ENCODE measurements at regions not wholly inside any gene's neighbourhood (a gene's known extent, or its start where the extent isn't known, plus 50 kb on each side); places are given as distances from the start of the nearest gene placed in this dataset.

DNA sequence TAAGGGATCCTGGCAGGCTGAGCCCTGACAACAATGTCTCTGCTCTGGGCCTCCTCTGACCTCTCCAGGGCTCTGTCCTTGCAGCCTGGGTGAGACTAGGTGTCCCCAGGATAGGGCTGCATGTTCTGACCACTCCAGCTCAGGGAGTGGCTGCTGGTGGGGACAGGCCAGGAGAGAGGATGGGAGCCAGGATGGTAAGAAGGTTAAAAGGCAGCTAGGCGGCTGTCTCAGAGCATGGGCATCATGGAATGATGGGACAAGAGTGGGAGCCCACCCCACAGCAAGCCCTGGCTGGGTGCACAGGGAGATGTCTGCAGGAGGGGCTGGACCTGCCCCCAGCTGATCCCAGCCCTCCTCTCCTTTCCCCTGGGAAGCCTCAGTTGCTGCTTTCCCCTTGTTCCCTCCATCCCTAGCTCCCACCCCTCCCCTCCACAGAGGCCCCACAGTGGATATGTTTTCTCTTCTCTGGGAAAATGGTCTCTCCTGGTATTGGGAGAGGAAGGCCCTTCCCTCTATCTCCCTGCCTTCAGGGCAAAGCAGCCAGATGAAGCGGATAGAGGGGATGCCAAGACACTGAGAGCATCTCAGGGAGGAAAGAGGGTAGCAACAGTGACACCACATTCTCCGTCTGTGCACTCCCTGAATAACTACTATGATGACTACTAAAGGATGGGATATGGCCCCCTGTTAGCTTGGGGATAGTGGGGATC is 334.3 kb downstream of the DYSF start:
- H3K9me3 Mint-ChIP-seq = no peaks in the 10 kb centered on the region
- H3K36me3 Mint-ChIP-seq = no peaks in the 10 kb centered on the region
- H3K27ac Mint-ChIP-seq = no peak overlapping the region
- no peak for DNase-seq
- no peak overlapping the region for H3K4me3 Mint-ChIP-seq
- peaks cover 0 to 8% (median 0%) of the 10 kb centered on the region in 3 donors for H3K27me3 Mint-ChIP-seq (ENCODE audit: low read depth in 3 of 3)
- no peaks in the 10 kb centered on the region for H3K4me1 Mint-ChIP-seq

DNA sequence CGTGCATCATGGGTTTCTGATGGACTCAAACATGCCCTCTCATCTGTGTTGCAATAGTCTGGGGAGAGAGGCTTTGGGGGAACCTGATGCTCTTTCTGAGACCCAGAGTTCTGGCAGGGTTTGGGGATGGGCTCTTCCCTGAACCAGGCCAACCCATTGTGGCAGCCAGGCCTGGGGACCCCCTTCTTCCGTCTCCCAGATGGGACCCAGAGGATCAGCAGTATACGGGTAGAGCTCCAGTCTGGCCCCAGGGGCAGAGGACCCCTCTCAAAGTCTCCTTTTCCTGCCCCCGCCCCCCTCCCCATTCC is 333.7 kb downstream of the DYSF start:
- Mint-ChIP-seq H3K4me3 (no peak overlapping the region), H3K9me3 (no peaks in the 10 kb centered on the region), H3K27ac (no peak overlapping the region), H3K36me3 (no peaks in the 10 kb centered on the region), H3K27me3 (ENCODE audit: low read depth in 3 of 3) (peaks cover 0 to 8% (median 0%) of the 10 kb centered on the region in 3 donors), H3K4me1 (no peaks in the 10 kb centered on the region)
- no peak for DNase-seq

- Mint-ChIP-seq H3K27ac (no peak overlapping the region), H3K4me3 (no peak overlapping the region), H3K9me3 (no peaks in the 10 kb centered on the region), H3K4me1 (no peaks in the 10 kb centered on the region), H3K27me3 (ENCODE audit: low read depth in 3 of 3) (peaks cover 0 to 8% (median 0%) of the 10 kb centered on the region in 3 donors), H3K36me3 (no peaks in the 10 kb centered on the region)
- no peak for DNase-seq
Observed at GRCh38 chr2:71786291-71787107, 333.1 kb downstream of the DYSF start.

DNA sequence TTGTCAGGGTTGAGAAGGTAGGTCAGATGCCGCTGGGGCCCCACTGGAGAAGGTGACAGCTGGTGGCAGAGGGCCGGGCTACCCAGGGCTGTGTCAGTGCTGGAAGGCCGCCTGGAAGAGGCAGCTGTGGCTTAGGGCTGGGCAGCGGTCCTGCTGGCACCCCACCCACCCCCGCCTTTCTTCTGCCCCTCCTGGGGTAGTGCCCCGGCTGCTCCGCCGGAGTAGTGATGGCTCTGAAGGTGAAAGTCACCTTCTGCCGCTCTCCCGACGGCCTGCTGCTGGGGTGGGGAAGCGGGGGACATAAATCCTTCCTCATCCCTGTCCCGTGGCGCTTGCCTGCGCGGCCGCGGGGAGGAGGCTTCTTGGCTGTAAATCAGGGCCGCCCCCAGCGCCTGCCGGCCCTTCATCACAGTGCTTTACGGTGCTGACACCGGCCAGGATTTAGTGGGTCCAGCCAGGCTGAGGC is 332.2 kb downstream of the DYSF start:
- Mint-ChIP-seq H3K36me3 (no peaks in the 10 kb centered on the region), H3K4me1 (no peaks in the 10 kb centered on the region), H3K4me3 (no peak overlapping the region), H3K9me3 (no peaks in the 10 kb centered on the region), H3K27ac (no peak overlapping the region), H3K27me3 (ENCODE audit: low read depth in 3 of 3) (peaks cover 2 to 10% (median 2%) of the 10 kb centered on the region in 3 donors)
- DNase-seq = no peak

GRCh38 chr2:71784734-71785511 is 331.6 kb downstream of the DYSF start:
- Mint-ChIP-seq H3K4me3 (no peak overlapping the region), H3K27ac (no peak overlapping the region), H3K36me3 (no peaks in the 10 kb centered on the region), H3K9me3 (no peaks in the 10 kb centered on the region), H3K27me3 (ENCODE audit: low read depth in 3 of 3) (peaks cover 2 to 10% (median 2%) of the 10 kb centered on the region in 3 donors), H3K4me1 (no peaks in the 10 kb centered on the region)
- DNase-seq = no peak

DNA sequence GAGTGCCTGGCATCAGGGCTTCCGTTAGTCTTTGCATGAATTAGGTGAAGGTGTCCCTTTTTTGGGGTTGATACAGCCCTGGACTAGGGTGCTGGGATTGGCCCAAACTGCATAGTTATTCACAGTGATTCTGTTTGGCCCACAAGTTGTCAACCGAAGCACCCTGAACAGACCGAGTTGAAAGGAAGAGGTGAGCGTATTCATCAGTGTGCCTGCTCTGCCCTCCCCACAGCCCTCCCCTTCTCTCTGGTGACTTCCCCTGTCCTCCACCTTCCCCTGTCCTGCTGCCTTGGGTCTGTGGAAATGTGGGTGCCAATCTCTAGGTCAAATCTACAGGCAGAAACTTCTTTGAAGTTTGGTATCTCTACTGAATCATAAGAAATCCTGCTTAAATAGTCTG is 330.5 kb downstream of the DYSF start:
- Mint-ChIP-seq H3K36me3 (no peaks in the 10 kb centered on the region), H3K27me3 (ENCODE audit: low read depth in 3 of 3) (peaks cover 2 to 8% (median 2%) of the 10 kb centered on the region in 3 donors), H3K4me3 (no peak overlapping the region), H3K27ac (no peak overlapping the region), H3K4me1 (no peaks in the 10 kb centered on the region), H3K9me3 (no peaks in the 10 kb centered on the region)
- DNase-seq = no peak

DNA sequence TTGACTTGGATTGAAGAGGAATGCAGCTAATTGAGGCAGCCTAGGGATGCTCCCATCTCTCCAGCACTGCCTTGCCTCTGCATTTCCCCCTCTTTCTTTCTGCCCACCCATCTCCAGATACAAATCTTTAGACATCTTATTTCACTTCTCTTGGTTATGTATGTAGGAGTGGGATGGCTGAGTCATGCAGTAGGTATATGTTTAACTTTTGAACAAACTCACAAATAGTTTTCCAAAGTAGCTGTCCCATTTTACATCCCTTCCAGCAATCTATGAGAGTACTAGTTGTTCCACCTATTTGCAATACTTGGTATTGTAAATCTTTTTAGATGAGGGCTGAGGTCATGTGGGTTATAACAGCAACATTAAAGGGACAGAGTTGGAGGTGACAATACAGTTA is 329.9 kb downstream of the DYSF start:
- Mint-ChIP-seq H3K27ac (no peak overlapping the region), H3K9me3 (no peaks in the 10 kb centered on the region), H3K4me1 (no peaks in the 10 kb centered on the region), H3K4me3 (no peak overlapping the region), H3K36me3 (no peaks in the 10 kb centered on the region), H3K27me3 (ENCODE audit: low read depth in 3 of 3) (peaks cover 2 to 7% (median 2%) of the 10 kb centered on the region in 3 donors)
- DNase-seq = no peak

DNA sequence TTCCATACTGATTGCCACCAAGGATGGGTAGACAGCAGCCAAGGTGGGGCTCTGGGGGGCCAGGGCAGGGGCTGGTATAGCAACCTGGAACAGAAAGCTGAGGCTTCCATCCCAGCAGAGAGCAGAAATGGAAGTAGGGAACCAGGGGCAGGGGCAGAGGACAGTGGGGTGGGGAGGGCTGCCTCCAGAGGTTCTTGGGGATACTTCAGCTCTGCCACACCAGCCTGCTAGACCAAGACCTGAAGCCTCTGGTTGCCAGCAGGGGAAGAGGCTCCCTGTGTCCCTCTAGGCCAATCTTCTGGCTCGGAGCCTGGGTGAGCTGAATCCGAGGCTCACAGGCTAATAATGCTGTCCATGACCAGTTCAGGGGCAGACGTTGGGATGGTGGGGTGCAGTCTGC is 329.0 kb downstream of the DYSF start:
- no peaks in the 10 kb centered on the region for H3K4me1 Mint-ChIP-seq

DNA sequence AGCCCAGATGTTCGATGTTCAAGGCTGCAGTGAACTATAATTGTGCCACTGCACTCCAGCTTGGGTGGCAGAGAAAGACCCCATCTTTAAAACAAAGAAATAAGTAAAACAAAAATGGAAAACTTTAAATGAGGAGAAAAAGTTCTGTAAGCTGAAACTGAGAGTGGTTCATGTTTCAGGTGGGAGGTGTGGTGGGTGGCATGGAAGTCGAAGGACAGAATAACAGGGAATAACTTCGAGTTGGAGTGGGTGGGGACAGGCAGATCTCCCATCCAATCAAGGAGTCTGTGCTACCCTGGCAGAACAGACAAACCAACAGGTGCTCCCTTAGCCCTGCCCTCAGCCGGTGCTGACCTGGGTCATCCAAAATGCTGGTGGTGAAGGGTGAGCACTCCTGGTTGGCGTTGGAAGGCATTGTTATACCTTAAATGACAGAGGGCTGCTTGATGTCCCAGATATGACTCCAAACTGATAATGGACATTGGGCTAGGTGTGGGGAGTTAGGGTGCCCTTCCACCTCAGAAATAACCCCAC is 328.4 kb downstream of the DYSF start:
- DNase-seq = no peak
- Mint-ChIP-seq H3K36me3 (no peaks in the 10 kb centered on the region), H3K27me3 (ENCODE audit: low read depth in 3 of 3) (peaks cover 2 to 7% (median 4%) of the 10 kb centered on the region in 3 donors), H3K27ac (no peak overlapping the region), H3K4me3 (no peak overlapping the region), H3K9me3 (no peaks in the 10 kb centered on the region), H3K4me1 (no peaks in the 10 kb centered on the region)

More for the DNA sequence above, 329.0 kb downstream of the DYSF start:
- no peaks in the 10 kb centered on the region for H3K9me3 Mint-ChIP-seq
- H3K4me3 Mint-ChIP-seq = no peak overlapping the region
- no peaks in the 10 kb centered on the region for H3K36me3 Mint-ChIP-seq
- no peak for DNase-seq
- no peak overlapping the region for H3K27ac Mint-ChIP-seq
- H3K27me3 Mint-ChIP-seq (ENCODE audit: low read depth in 3 of 3) = peaks cover 2 to 7% (median 4%) of the 10 kb centered on the region in 3 donors

- no peaks in the 10 kb centered on the region for H3K36me3 Mint-ChIP-seq
- H3K4me1 Mint-ChIP-seq = no peaks in the 10 kb centered on the region
- H3K4me3 Mint-ChIP-seq = no peak overlapping the region
- H3K27ac Mint-ChIP-seq = no peak overlapping the region
- H3K9me3 Mint-ChIP-seq = no peaks in the 10 kb centered on the region
- no peak for DNase-seq
- H3K27me3 Mint-ChIP-seq (ENCODE audit: low read depth in 3 of 3) = peaks cover 2 to 9% (median 4%) of the 10 kb centered on the region in 3 donors
Observed at GRCh38 chr2:71780162-71780561, 326.8 kb downstream of the DYSF start.

DNA sequence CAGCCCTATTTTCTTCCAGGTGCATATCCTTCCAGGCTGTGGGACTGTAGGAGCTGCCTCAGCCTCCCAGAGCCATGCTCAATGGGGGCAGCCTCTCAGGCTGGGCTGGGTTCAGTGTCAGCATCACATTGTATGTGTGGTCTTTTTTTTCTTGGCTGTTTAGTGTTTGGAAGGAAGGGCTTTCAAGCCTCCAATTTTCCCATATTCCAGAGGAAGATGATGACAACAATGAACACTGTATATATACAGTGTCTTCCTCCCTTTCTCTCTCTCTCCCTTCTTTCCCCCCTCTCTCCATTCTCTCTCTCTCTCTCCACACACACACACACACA is 326.4 kb downstream of the DYSF start:
- no peak for DNase-seq
- H3K27me3 Mint-ChIP-seq (ENCODE audit: low read depth in 3 of 3) = peaks cover 2 to 9% (median 4%) of the 10 kb centered on the region in 3 donors
- no peak overlapping the region for H3K4me3 Mint-ChIP-seq
- no peaks in the 10 kb centered on the region for H3K36me3 Mint-ChIP-seq
- H3K27ac Mint-ChIP-seq = no peak overlapping the region
- H3K4me1 Mint-ChIP-seq = no peaks in the 10 kb centered on the region
- no peaks in the 10 kb centered on the region for H3K9me3 Mint-ChIP-seq

DNA sequence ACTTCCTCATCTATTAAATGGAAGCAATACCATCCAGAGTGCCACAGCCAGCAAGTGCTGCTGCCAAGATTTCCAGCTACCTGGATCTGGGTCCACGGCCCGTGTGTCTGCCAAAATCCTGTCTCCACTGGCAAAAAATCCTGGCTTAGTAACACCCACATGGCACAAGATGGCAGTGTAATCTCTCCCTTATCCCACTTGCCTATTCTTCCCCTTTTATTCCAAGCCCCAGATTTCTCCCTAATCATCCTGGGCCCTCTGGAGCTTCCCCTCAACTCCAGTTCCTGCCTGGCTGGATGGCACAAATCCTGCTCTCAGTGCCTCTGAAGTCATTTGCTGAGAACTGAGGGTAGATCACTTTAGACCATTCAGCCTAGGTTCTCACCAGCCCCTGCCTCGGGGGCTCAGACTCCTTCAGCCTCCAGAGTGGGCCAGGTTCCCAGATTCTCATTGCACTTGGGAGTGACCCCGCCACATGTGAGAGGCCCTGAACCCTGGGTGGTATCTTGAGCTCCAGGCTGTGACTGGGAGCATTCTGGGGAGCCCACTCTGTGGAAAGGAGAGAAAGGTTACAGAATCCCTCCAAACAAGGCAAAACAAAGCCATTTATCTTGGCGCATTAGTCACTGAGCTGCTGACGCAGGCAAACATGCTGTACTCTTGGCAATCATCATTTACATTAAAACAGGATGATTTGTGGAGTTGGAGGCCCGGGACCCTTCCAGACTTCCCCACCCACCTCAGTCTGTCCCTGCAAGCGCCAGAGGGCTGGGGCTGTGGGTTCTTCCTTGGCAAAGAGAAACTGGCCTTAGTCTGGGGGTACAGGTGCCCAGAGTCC is 325.8 kb downstream of the DYSF start:
- H3K27me3 Mint-ChIP-seq (ENCODE audit: low read depth in 3 of 3) = peaks cover 2 to 9% (median 4%) of the 10 kb centered on the region in 3 donors
- H3K4me1 Mint-ChIP-seq = no peaks in the 10 kb centered on the region
- H3K27ac Mint-ChIP-seq = no peak overlapping the region

GRCh38 chr2:71778514-71778913 is 325.2 kb downstream of the DYSF start:
- H3K27me3 Mint-ChIP-seq (ENCODE audit: low read depth in 3 of 3) = peaks cover 2 to 9% (median 4%) of the 10 kb centered on the region in 3 donors
- no peaks in the 10 kb centered on the region for H3K36me3 Mint-ChIP-seq
- no peaks in the 10 kb centered on the region for H3K4me1 Mint-ChIP-seq
- DNase-seq = no peak
- H3K9me3 Mint-ChIP-seq = no peaks in the 10 kb centered on the region
- H3K27ac Mint-ChIP-seq = no peak overlapping the region
- no peak overlapping the region for H3K4me3 Mint-ChIP-seq

More for the DNA sequence above, 325.8 kb downstream of the DYSF start:
- no peak for DNase-seq
- H3K9me3 Mint-ChIP-seq = no peaks in the 10 kb centered on the region
- H3K36me3 Mint-ChIP-seq = no peaks in the 10 kb centered on the region
- H3K4me3 Mint-ChIP-seq = no peak overlapping the region
